Gastrocnemius medialis (tissue), 4 donors: ENCODE measurements at regions not wholly inside any gene's neighbourhood (a gene's known extent, or its start where the extent isn't known, plus 50 kb on each side); places are given as distances from the start of the nearest gene placed in this dataset.

Source experiments
- ATAC-seq, 2 donors: fragments of 150-250 bp; one replicate each; pipeline ENCODE4 v1.9.1; 2016
- DNase-seq, 2 donors: peaks; one replicate each; pipeline ENCODE4 v3.0.0-alpha.2; 2019
- H3K27ac ChIP-seq, 4 donors: fragments of 200-600 bp; sonication (generic); 1 replicate in 1 of 4; 2 replicates in 3 of 4; pipeline ENCODE4 v1.5.1; 2016 to 2018; ENCODE audit warnings: mild to moderate bottlenecking in 2 of 4, moderate library complexity in 1 of 4
- H3K27me3 ChIP-seq, 3 donors: fragments of 200-600 bp; sonication (generic) in 2 of 3; 1 replicate in 1 of 3; 2 replicates in 2 of 3; pipeline versions ENCODE4 v1.5.1 to v1.6.0; 2016 to 2019; ENCODE audit warnings: mild to moderate bottlenecking in 1 of 3, moderate library complexity in 1 of 3
- H3K36me3 ChIP-seq, 2 donors: fragments of 200-600 bp; sonication (generic) in 1 of 2; one replicate each; pipeline ENCODE4 v1.5.1; 2017 to 2018
- H3K4me1 ChIP-seq, 2 donors: fragments of 200-600 bp; sonication (generic) in 1 of 2; one replicate each; pipeline ENCODE4 v1.5.1; 2016 to 2017; ENCODE audit warnings: mild to moderate bottlenecking in 2 of 2
- H3K4me3 ChIP-seq, 4 donors: fragments of 200-600 bp; sonication (generic) in 3 of 4; 1 replicate in 1 of 4; 2 replicates in 3 of 4; pipeline ENCODE4 v1.5.1; 2016 to 2019; ENCODE audit warnings: mild to moderate bottlenecking in 2 of 4
- H3K9me3 ChIP-seq, 3 donors: fragments of 200-600 bp; sonication (generic) in 2 of 3; 1 replicate in 1 of 3; 2 replicates in 2 of 3; pipeline ENCODE4 v1.5.1; 2016 to 2019
- CTCF ChIP-seq, 5 experiments: fragments of 450-650 bp in 3 of 5; fragments of 200-600 bp in 2 of 5; sonication (generic) in 2 of 5; IDR thresholded peaks in 4 of 5; conservative IDR thresholded peaks in 1 of 5; 1 replicate in 4 of 5; 2 replicates in 1 of 5; pipeline ENCODE4 v1.5.1; 2016 to 2019; ENCODE audit warnings: antibody characterized with exemption in 5 of 5, mild to moderate bottlenecking in 3 of 5, moderate library complexity in 3 of 5
- POLR2A ChIP-seq, 2 donors: fragments of 450-650 bp; IDR thresholded peaks; one replicate each; pipeline ENCODE4 v1.6.1; 2017; ENCODE audit warnings: antibody characterized with exemption in 2 of 2, mild to moderate bottlenecking in 2 of 2, moderate library complexity in 2 of 2
- in situ Hi-C, 4 donors: fragments of 200-750 bp; cut with MboI; loops; one replicate each; pipeline versions ENCODE4 v1.15.0 to v1.8.0; 2017; ENCODE audit warnings: low sequenced_read_pairs in 4 of 4
- intact Hi-C: fragments of 100-400 bp; cut with DNase I; formaldehyde crosslinking; loops from one replicate; pipeline ENCODE4 v1.15.1; 2023; ENCODE audit warnings: low total_unique reads

GRCh38 chr6:133802861-133803260 lies 86.1 kb upstream of the TCF21 start:
- DNase-seq = no peak
- in situ Hi-C loops (loop anchor here in 1 of 4 donors (25.0 kb wide), 1 partner anchor 91 kb away; no protein-coding TSS in a partner anchor), intact Hi-C loops (no loop called here)
- no peaks in the 10 kb centered on the region for H3K4me1 ChIP-seq
- TF ChIP-seq POLR2A (IDR thresholded peaks at IDR 0.05) (no peak), CTCF (IDR thresholded peaks at IDR 0.05 in 4 of 5, conservative IDR thresholded peaks at IDR 0.05 in 1 of 5) (no peak)
- H3K9me3 ChIP-seq = no peaks in the 10 kb centered on the region
- ATAC-seq = no peak
- H3K36me3 ChIP-seq = no peaks in the 10 kb centered on the region
- H3K27ac ChIP-seq = no peak overlapping the region
- no peaks in the 10 kb centered on the region for H3K27me3 ChIP-seq
- no peak overlapping the region for H3K4me3 ChIP-seq

DNA sequence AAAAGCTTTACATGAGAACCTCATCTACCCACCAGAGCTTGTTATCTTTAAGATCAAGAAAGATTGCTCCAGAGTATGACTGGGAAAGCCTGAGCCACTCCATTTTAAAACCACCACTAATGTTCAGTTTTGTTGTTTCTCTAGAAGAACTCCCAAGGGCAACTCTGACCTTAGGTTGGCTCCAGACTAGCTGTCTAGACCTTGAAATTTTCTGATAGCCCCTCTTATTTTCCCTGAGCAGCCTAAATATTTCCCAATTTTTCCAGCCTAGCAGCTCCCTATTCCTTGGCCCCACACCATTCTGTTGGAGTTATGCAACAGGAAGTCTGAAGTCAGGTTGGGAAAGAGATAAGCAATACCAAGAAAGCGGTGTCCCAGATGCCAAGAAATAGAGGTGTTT lies 84.6 kb upstream of the TCF21 start:
- no peaks in the 10 kb centered on the region for H3K9me3 ChIP-seq

DNA sequence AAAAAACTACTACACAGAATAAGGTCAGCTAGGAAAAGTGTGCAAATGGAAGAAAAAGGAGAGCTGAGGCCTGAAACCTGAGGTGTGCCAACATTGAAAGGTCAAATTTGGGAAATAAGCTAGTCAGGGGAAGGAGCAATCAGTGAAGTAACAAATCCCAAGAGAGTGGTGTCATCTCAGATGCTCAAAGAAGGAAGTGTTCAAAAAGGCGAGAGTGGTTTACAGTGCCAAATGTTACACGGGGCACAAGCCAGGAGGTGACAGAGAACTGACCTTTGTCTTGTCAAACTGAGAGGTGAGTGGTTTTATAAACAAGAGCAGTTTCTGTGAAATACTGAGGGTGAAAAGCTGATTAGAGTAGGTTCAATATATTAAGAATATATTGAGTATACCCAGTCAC lies 83.0 kb upstream of the TCF21 start:
- Histone ChIP-seq H3K36me3 (no peaks in the 10 kb centered on the region), H3K4me1 (no peaks in the 10 kb centered on the region), H3K27ac (no peak overlapping the region), H3K4me3 (no peak overlapping the region), H3K9me3 (no peaks in the 10 kb centered on the region), H3K27me3 (no peaks in the 10 kb centered on the region)
- in situ Hi-C loops (loop anchor here in 1 of 4 donors (25.0 kb wide), 1 partner anchor 94 kb away; no protein-coding TSS in a partner anchor), intact Hi-C loops (no loop called here)
- no peak for DNase-seq
- TF ChIP-seq CTCF (IDR thresholded peaks at IDR 0.05 in 4 of 5, conservative IDR thresholded peaks at IDR 0.05 in 1 of 5) (no peak), POLR2A (IDR thresholded peaks at IDR 0.05) (no peak)
- no peak for ATAC-seq

More for the DNA sequence above, 84.6 kb upstream of the TCF21 start:
- Histone ChIP-seq H3K27me3 (no peaks in the 10 kb centered on the region), H3K4me1 (no peaks in the 10 kb centered on the region), H3K36me3 (no peaks in the 10 kb centered on the region), H3K4me3 (no peak overlapping the region), H3K27ac (no peak overlapping the region)
- intact Hi-C loops = no loop called here
- TF ChIP-seq POLR2A (IDR thresholded peaks at IDR 0.05) = no peak
- no peak for TF ChIP-seq CTCF (IDR thresholded peaks at IDR 0.05 in 4 of 5, conservative IDR thresholded peaks at IDR 0.05 in 1 of 5)
- peak in 1 of 2 donors; percentile 53 for ATAC-seq
- DNase-seq = peak in 1 of 2 donors; percentile 22
- in situ Hi-C loops = loop anchor here in 1 of 4 donors (25.0 kb wide), 1 partner anchor 92 kb away; no protein-coding TSS in a partner anchor

- no peak for DNase-seq
- no peaks in the 10 kb centered on the region for H3K36me3 ChIP-seq
- in situ Hi-C loops (loop anchor here in 1 of 4 donors (25.0 kb wide), 1 partner anchor 94 kb away; no protein-coding TSS in a partner anchor), intact Hi-C loops (no loop called here)
- no peaks in the 10 kb centered on the region for H3K4me1 ChIP-seq
- TF ChIP-seq CTCF (IDR thresholded peaks at IDR 0.05 in 4 of 5, conservative IDR thresholded peaks at IDR 0.05 in 1 of 5) = no peak
- TF ChIP-seq POLR2A (IDR thresholded peaks at IDR 0.05) = no peak
- no peaks in the 10 kb centered on the region for H3K27me3 ChIP-seq
- H3K9me3 ChIP-seq = no peaks in the 10 kb centered on the region
- no peak overlapping the region for H3K4me3 ChIP-seq
- no peak overlapping the region for H3K27ac ChIP-seq
- ATAC-seq = no peak
These were observed 82.4 kb upstream of the TCF21 start for GRCh38 chr6:133806382-133807140.
